Gastroesophageal sphincter (tissue), 3 donors: ENCODE measurements at regions not wholly inside any gene's neighbourhood (a gene's known extent, or its start where the extent isn't known, plus 50 kb on each side); places are given as distances from the start of the nearest gene placed in this dataset.

Experiments used
- CTCF ChIP-seq, 4 experiments: fragments of 200-600 bp in 2 of 4; fragments of 450-650 bp in 2 of 4; sonication (generic) in 1 of 4; IDR thresholded peaks; one replicate each; pipeline ENCODE4 v1.5.1; 2017 to 2019; ENCODE audit warnings: antibody characterized with exemption in 4 of 4, mild to moderate bottlenecking in 2 of 4, moderate library complexity in 2 of 4
- EP300 ChIP-seq: sonication (generic); formaldehyde crosslinking; IDR thresholded peaks from one replicate; pipeline ENCODE4 v1.6.1; 2017; ENCODE audit warnings: antibody characterized with exemption, mild to moderate bottlenecking
- POLR2A ChIP-seq, 2 donors: fragments of 450-650 bp; IDR thresholded peaks; one replicate each; pipeline ENCODE4 v1.6.1; 2017; ENCODE audit warnings: antibody characterized with exemption in 2 of 2, mild to moderate bottlenecking in 2 of 2, moderate library complexity in 1 of 2

DNA sequence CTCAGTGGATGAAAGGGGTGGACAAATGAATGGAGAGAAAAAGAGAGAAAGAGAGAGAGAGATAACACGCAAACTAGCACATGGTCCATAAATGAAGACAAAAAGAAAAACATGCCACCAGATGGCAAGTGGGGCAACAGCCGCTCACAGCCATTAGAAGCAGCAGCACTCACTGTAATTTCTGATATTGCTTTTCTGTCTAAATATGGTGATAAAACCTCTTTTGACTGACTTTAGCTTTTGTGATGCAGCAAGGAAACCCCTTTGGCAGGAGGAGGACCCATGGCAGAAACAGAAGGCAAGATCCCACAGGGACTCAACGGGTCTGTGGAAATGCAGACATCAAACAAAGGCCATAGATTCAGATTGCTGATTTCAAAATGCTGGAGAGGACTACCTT lies 88.0 kb upstream of the CDH20 start:
- no peak for TF ChIP-seq CTCF (IDR thresholded peaks at IDR 0.05)
- TF ChIP-seq POLR2A (IDR thresholded peaks at IDR 0.05): no peak
- TF ChIP-seq EP300: no peak
